H1 (cell line): ENCODE measurements at regions not wholly inside any gene's neighbourhood (a gene's known extent, or its start where the extent isn't known, plus 50 kb on each side); places are given as distances from the start of the nearest gene placed in this dataset.

Experiments used
- CTCF ChIA-PET: fragments of 300-600 bp; sonication (Branson Sonifier 250); formaldehyde crosslinking; loops from one replicate; lab custom pipeline; 2021; ENCODE audit not compliant: partially characterized antibody; lab: Charles Lee
- POLR2A ChIA-PET: fragments of 300-600 bp; sonication (Branson Sonifier 250); formaldehyde crosslinking; loops from one replicate; lab custom pipeline; 2021; ENCODE audit warnings: inconsistent platforms; ENCODE audit not compliant: partially characterized antibody; lab: Charles Lee
- DNase-seq, 2 experiments: peaks; one replicate each; pipeline versions ENCODE4 v3.0.0 to v3.0.0-alpha.2; 2010 to 2022; ENCODE audit warnings: low spot score in 2 of 2, low read depth in 1 of 2, mixed read lengths in 1 of 2
- FAIRE-seq: peaks from 2 replicates; lab custom pipeline; 2011; peaks lifted over from hg19 to GRCh38; lab: Jason Lieb, UNC
- H2AFZ ChIP-seq: 2 replicates; pipeline ENCODE4 v1.8.1; 2012; ENCODE audit warnings: low read length, inconsistent platforms
- H2AK5ac ChIP-seq: 2 replicates; pipeline ENCODE4 v1.6.1; 2013; ENCODE audit warnings: low read depth, low read length
- H2BK120ac ChIP-seq: replicated peaks from 2 replicates; pipeline ENCODE3; 2013; ENCODE audit warnings: low read depth, low read length, inconsistent platforms
- H2BK12ac ChIP-seq: 2 replicates; pipeline ENCODE4 v1.6.1; 2013; ENCODE audit warnings: low read depth, low read length
- H2BK15ac ChIP-seq: 2 replicates; pipeline ENCODE4 v1.6.1; 2013; ENCODE audit warnings: low read length
- H2BK20ac ChIP-seq: 2 replicates; pipeline ENCODE4 v1.6.1; 2013; ENCODE audit warnings: low read length
- H2BK5ac ChIP-seq: 2 replicates; pipeline ENCODE4 v1.6.1; 2013; ENCODE audit warnings: low read depth, low read length
- H3K14ac ChIP-seq: 2 replicates; pipeline ENCODE4 v1.6.1; 2013; ENCODE audit warnings: inconsistent platforms; ENCODE audit not compliant: insufficient read length
- H3K18ac ChIP-seq: 2 replicates; pipeline ENCODE4 v1.6.1; 2013; ENCODE audit warnings: low read length; ENCODE audit errors: extremely low read depth
- H3K23ac ChIP-seq: 2 replicates; pipeline ENCODE4 v1.6.1; 2013; ENCODE audit warnings: inconsistent platforms; ENCODE audit not compliant: insufficient read length
- H3K23me2 ChIP-seq: 2 replicates; pipeline ENCODE4 v1.6.1; 2013; ENCODE audit warnings: low read depth, low read length
- H3K27ac ChIP-seq: 2 replicates; pipeline ENCODE4 v1.6.1; 2011; ENCODE audit warnings: low read depth, low read length, inconsistent platforms
- H3K27me3 ChIP-seq, 4 experiments: replicated peaks in 1 of 4; 1 replicate in 1 of 4; 2 replicates in 3 of 4; pipeline versions ENCODE4 v1.6.1 to v1.8.1; 2011 to 2013; ENCODE audit warnings: low read length in 3 of 4, mild to moderate bottlenecking in 3 of 4, inconsistent platforms in 2 of 4, mixed read lengths in 2 of 4, moderate library complexity in 1 of 4; ENCODE audit not compliant: control insufficient read depth in 3 of 4, insufficient read depth in 3 of 4; ENCODE audit errors: extremely low read depth in 1 of 4
- H3K36me3 ChIP-seq, 4 experiments: 2 replicates each; pipeline versions ENCODE4 v1.6.1 to v1.8.1; 2011 to 2013; ENCODE audit warnings: mild to moderate bottlenecking in 4 of 4, low read length in 3 of 4, moderate library complexity in 2 of 4, control low read depth in 1 of 4, inconsistent platforms in 1 of 4; ENCODE audit not compliant: insufficient read depth in 4 of 4, control insufficient read depth in 2 of 4
- H3K4ac ChIP-seq: replicated peaks from 2 replicates; pipeline ENCODE3; 2013; ENCODE audit warnings: low read length, low read depth, mixed read lengths, inconsistent platforms; ENCODE audit not compliant: insufficient read length
- H3K4me1 ChIP-seq, 4 experiments: replicated peaks in 1 of 4; 1 replicate in 1 of 4; 2 replicates in 3 of 4; pipeline versions ENCODE4 v1.6.1 to v1.8.1; 2011 to 2013; ENCODE audit warnings: low read length in 3 of 4, inconsistent platforms in 2 of 4, mixed read lengths in 1 of 4; ENCODE audit not compliant: insufficient read depth in 4 of 4, control insufficient read depth in 3 of 4
- H3K4me2 ChIP-seq, 2 experiments: 2 replicates each; pipeline versions ENCODE4 v1.6.1 to v1.8.1; 2011 to 2013; ENCODE audit warnings: low read depth in 2 of 2, low read length in 2 of 2, control low read depth in 1 of 2, inconsistent platforms in 1 of 2, mild to moderate bottlenecking in 1 of 2; ENCODE audit not compliant: insufficient read depth in 1 of 2
- H3K4me3 ChIP-seq, 4 experiments: fragments of 200-600, 300-600 bp in 1 of 4; sonication (generic), shearing (Covaris generic), sonication (Bioruptor Twin) in 1 of 4; 2 replicates each; pipeline versions ENCODE4 v1.5.1 to v1.8.1; 2011 to 2016; ENCODE audit warnings: low read length in 4 of 4, low read depth in 3 of 4, control low read depth in 2 of 4, inconsistent platforms in 2 of 4, mild to moderate bottlenecking in 2 of 4, mixed read lengths in 1 of 4, moderate library complexity in 1 of 4; ENCODE audit not compliant: insufficient read depth in 2 of 4; ENCODE audit errors: extremely low read depth in 1 of 4
- H3K56ac ChIP-seq: replicated peaks from 2 replicates; pipeline ENCODE3; 2013; ENCODE audit warnings: low read depth, mild to moderate bottlenecking, mixed read lengths, low read length, inconsistent platforms; ENCODE audit not compliant: insufficient read length
- H3K79me1 ChIP-seq: 2 replicates; pipeline ENCODE4 v1.6.1; 2013; ENCODE audit warnings: low read depth, low read length, control low read depth
- H3K79me2 ChIP-seq, 2 experiments: 2 replicates each; pipeline versions ENCODE4 v1.6.1 to v1.8.1; 2012 to 2013; ENCODE audit warnings: low read length in 2 of 2, mild to moderate bottlenecking in 2 of 2, inconsistent platforms in 1 of 2; ENCODE audit not compliant: insufficient read depth in 2 of 2, control insufficient read depth in 1 of 2
- H3K9ac ChIP-seq, 4 experiments: replicated peaks in 1 of 4; 1 replicate in 1 of 4; 2 replicates in 3 of 4; pipeline versions ENCODE4 v1.6.1 to v1.8.1; 2011 to 2013; ENCODE audit warnings: low read depth in 3 of 4, low read length in 3 of 4, control low read depth in 2 of 4, mild to moderate bottlenecking in 2 of 4, moderate library complexity in 2 of 4, inconsistent platforms in 1 of 4; ENCODE audit errors: extremely low read depth in 1 of 4
- H3K9me3 ChIP-seq, 2 experiments: 2 replicates each; pipeline versions ENCODE4 v1.6.1 to v1.8.1; 2012 to 2013; ENCODE audit warnings: mild to moderate bottlenecking in 2 of 2, moderate library complexity in 2 of 2, control low read depth in 1 of 2, inconsistent platforms in 1 of 2, low read depth in 1 of 2, low read length in 1 of 2, mixed read lengths in 1 of 2; ENCODE audit not compliant: insufficient read depth in 2 of 2
- H4K20me1 ChIP-seq, 2 experiments: replicated peaks in 1 of 2; 2 replicates each; pipeline versions ENCODE3 to v1.8.1; 2011 to 2013; ENCODE audit warnings: inconsistent platforms in 2 of 2, low read length in 2 of 2, mild to moderate bottlenecking in 1 of 2; ENCODE audit not compliant: insufficient read depth in 2 of 2, control insufficient read depth in 1 of 2
- H4K5ac ChIP-seq: 2 replicates; pipeline ENCODE4 v1.6.1; 2013; ENCODE audit warnings: low read length, low read depth, mixed read lengths, inconsistent platforms; ENCODE audit not compliant: insufficient read length
- H4K8ac ChIP-seq: 2 replicates; pipeline ENCODE4 v1.8.0; 2013; ENCODE audit warnings: mild to moderate bottlenecking, moderate library complexity, low read length, inconsistent platforms; ENCODE audit not compliant: insufficient read depth; ENCODE audit errors: extremely low read depth
- H4K91ac ChIP-seq: replicated peaks from 2 replicates; pipeline ENCODE3; 2013; ENCODE audit warnings: low read length, mixed read lengths, inconsistent platforms; ENCODE audit not compliant: insufficient read length
- CTBP2 ChIP-seq: IDR thresholded peaks from 2 replicates; pipeline ENCODE4 v1.7.0; 2011; ENCODE audit warnings: borderline replicate concordance, mild to moderate bottlenecking, moderate library complexity, mixed read lengths, low read length; ENCODE audit not compliant: insufficient read depth, insufficient read length
- EP300 ChIP-seq, 2 experiments: IDR thresholded peaks; 1 replicate in 1 of 2; 2 replicates in 1 of 2; pipeline ENCODE4 v1.6.1; 2011 to 2012; ENCODE audit warnings: low read depth in 2 of 2, low read length in 2 of 2, mild to moderate bottlenecking in 2 of 2, borderline replicate concordance in 1 of 2, inconsistent platforms in 1 of 2, moderate library complexity in 1 of 2
- EZH2 ChIP-seq: fragments of 200-600 bp; sonication (generic); IDR thresholded peaks from 2 replicates; pipeline ENCODE4 v1.7.1; 2012; ENCODE audit warnings: low read depth, mild to moderate bottlenecking, moderate library complexity, low read length, inconsistent platforms; ENCODE audit not compliant: severe bottlenecking
- GTF2F1 ChIP-seq: IDR thresholded peaks from 2 replicates; pipeline ENCODE4 v1.6.1; 2012; ENCODE audit warnings: low read depth, low read length, improper control_type of control experiment, borderline replicate concordance
- KDM1A ChIP-seq: fragments of 200-600, 300-600 bp; sonication (generic); IDR thresholded peaks from 2 replicates; pipeline ENCODE4 v1.7.1; 2016; ENCODE audit warnings: mild to moderate bottlenecking, low read length, borderline replicate concordance
- SIRT6 ChIP-seq: IDR thresholded peaks from one replicate; pipeline ENCODE4 v1.7.1; 2012; ENCODE audit warnings: low read length, inconsistent platforms
- SIX5 ChIP-seq: IDR thresholded peaks from 2 replicates; pipeline ENCODE4 v1.6.1; 2011; ENCODE audit warnings: mild to moderate bottlenecking, low read depth, low read length
- SRF ChIP-seq: IDR thresholded peaks from 2 replicates; pipeline ENCODE4 v1.6.1; 2011; ENCODE audit warnings: mild to moderate bottlenecking, low read depth, low read length, moderate library complexity
- TCF12 ChIP-seq: IDR thresholded peaks from 2 replicates; pipeline ENCODE4 v1.6.1; 2011; ENCODE audit warnings: low read depth, mild to moderate bottlenecking, low read length
- WGBS, 2 experiments: shearing (Covaris generic) in 1 of 2; methylation state at CpG; one replicate each; pipeline versions ENCODE4 v1.1.6 to v1.1.7; 2013 to 2015; ENCODE audit warnings: low lambda C conversion rate in 2 of 2, mixed read lengths in 2 of 2, inconsistent platforms in 1 of 2, low coverage in 1 of 2, missing lambda C conversion rate in 1 of 2; ENCODE audit not compliant: insufficient replicate concordance in 2 of 2, insufficient coverage in 1 of 2, insufficient read length in 1 of 2; ENCODE audit errors: extremely low coverage in 1 of 2, missing lambda C conversion rate in 1 of 2; 5-methylcytosine and 5-hydroxymethylcytosine counted together
- TF ChIP-seq, protein P1 (sequence below), 3 experiments: IDR thresholded peaks; 1 replicate in 2 of 3; 2 replicates in 1 of 3; pipeline versions ENCODE4 v1.5.1 to v1.6.1; 2011; ENCODE audit warnings: low read length in 3 of 3, mild to moderate bottlenecking in 3 of 3, inconsistent platforms in 2 of 3, low read depth in 1 of 3, moderate library complexity in 1 of 3; ENCODE audit not compliant: insufficient read depth in 1 of 3; ENCODE audit errors: control extremely low read depth in 1 of 3

DNA sequence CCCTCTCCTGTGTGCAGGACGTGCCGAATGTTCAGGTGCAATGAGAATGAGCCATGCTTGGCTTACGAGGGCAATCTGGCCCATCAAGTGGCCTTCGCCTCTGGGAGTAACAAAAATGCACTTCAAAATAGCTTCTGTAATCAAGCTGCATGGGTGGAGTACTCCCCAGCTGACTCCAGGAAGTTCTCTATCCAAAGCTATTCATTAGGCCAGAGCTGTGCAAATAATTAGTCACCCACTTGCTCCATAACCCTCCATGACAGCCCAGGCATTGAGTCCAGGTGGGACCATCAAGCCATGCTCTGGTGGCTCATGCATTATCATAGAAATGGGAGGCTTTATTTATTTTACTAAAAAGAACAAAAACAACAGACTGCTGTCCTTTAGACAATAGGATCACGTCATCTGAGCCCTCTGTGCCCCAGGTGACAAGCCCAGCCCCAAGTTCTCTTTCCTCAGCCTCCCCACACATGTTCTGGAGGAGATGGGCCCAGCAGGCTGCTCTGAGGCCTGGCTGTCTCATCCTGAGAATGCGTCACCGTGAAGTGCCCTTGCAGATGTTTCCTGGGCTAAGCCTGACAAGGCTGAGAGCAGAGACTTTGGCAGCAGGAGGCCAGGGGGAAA, 244.7 kb downstream of the ETS1 start:
- Histone ChIP-seq H3K4me2 (peak overlapping the region in 1 of 2 experiments; percentile 45; a peak in 1 of 4 replicates), H2AK5ac (no peak overlapping the region), H3K56ac (no peak overlapping the region), H3K79me1 (no peaks in the 10 kb centered on the region), H3K9me3 (no peaks in the 10 kb centered on the region), H3K4me1 (peaks cover 0 to 11% (median 7%) of the 10 kb centered on the region in 4 experiments; a peak in 5 of 7 replicates), H4K5ac (peak overlapping the region; percentile 8), H3K23ac (no peak overlapping the region), H4K20me1 (no peaks in the 10 kb centered on the region), H3K79me2 (no peaks in the 10 kb centered on the region), H3K4ac (no peak overlapping the region), H4K91ac (no peak overlapping the region), H2BK120ac (no peak overlapping the region), H2BK15ac (no peak overlapping the region), H3K27ac (no peak overlapping the region), H2BK5ac (no peak overlapping the region), H3K4me3 (no peak overlapping the region), H4K8ac (no peak overlapping the region), H2AFZ (no peak overlapping the region), H3K14ac (no peak overlapping the region), H3K18ac (peak overlapping the region; percentile 27; the same call in 1 of the 2 replicates), H3K36me3 (no peaks in the 10 kb centered on the region), H3K9ac (no peak overlapping the region), H2BK12ac (no peak overlapping the region), H2BK20ac (no peak overlapping the region), H3K23me2 (no peaks in the 10 kb centered on the region), H3K27me3 (no peaks in the 10 kb centered on the region; a peak in 1 of 7 replicates)
- 69% methylated on average over 7 of the region's 7 CpGs; no CpG with 5 or more reads in 1 of the 2 experiments for WGBS, 2 experiments
- CTCF ChIA-PET: interaction anchor here (0.9 to 1.0 kb wide), 2 partner anchors 21 to 290 kb away, joined by 3 to 4 read pairs; no protein-coding TSS in a partner anchor
- FAIRE-seq: no peak
- no peak for DNase-seq
- POLR2A ChIA-PET: interaction anchor here (0.8 kb wide), 1 partner anchor 38 kb away, joined by 4 read pairs; no protein-coding TSS in a partner anchor
- TF ChIP-seq SIX5 (no peak), SRF (no peak), CTBP2 (no peak), SIRT6 (no peak), EZH2 (no peak), TCF12 (no peak), EP300 (IDR thresholded peaks at IDR 0.05; ENCODE audit: borderline replicate concordance in 1 of 2, low read depth in 2 of 2, low read length in 2 of 2) (no peak), KDM1A (no peak), GTF2F1 (no peak)
- TF ChIP-seq, protein P1, sequence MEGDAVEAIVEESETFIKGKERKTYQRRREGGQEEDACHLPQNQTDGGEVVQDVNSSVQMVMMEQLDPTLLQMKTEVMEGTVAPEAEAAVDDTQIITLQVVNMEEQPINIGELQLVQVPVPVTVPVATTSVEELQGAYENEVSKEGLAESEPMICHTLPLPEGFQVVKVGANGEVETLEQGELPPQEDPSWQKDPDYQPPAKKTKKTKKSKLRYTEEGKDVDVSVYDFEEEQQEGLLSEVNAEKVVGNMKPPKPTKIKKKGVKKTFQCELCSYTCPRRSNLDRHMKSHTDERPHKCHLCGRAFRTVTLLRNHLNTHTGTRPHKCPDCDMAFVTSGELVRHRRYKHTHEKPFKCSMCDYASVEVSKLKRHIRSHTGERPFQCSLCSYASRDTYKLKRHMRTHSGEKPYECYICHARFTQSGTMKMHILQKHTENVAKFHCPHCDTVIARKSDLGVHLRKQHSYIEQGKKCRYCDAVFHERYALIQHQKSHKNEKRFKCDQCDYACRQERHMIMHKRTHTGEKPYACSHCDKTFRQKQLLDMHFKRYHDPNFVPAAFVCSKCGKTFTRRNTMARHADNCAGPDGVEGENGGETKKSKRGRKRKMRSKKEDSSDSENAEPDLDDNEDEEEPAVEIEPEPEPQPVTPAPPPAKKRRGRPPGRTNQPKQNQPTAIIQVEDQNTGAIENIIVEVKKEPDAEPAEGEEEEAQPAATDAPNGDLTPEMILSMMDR (IDR thresholded peaks at IDR 0.05; ENCODE audit: control extremely low read depth in 1 of 3, insufficient read depth in 1 of 3, low read depth in 1 of 3, low read length in 3 of 3): no peak
